HEK293 (cell line): ENCODE measurements at regions not wholly inside any gene's neighbourhood (a gene's known extent, or its start where the extent isn't known, plus 50 kb on each side); places are given as distances from the start of the nearest gene placed in this dataset.

Experiments used
- CTCF ChIA-PET: fragments of 350-600 bp; formaldehyde crosslinking; extraction: SDS; loops from one replicate; lab custom pipeline; 2021; ENCODE audit warnings: antibody characterized with exemption; lab: Yijun Ruan, JAX
- POLR2A ChIA-PET: fragments of 300-600 bp; formaldehyde crosslinking; extraction: SDS; loops from one replicate; lab custom pipeline; 2020; ENCODE audit warnings: antibody characterized with exemption, inconsistent platforms; lab: Yijun Ruan, JAX
- H3K27ac ChIP-seq: fragments of 200-500 bp; sonication (Bioruptor generic); 2 replicates; pipeline ENCODE4 v1.5.1; 2014; ENCODE audit warnings: low read depth, low read length, control low read depth, inconsistent platforms; ENCODE audit errors: extremely low read depth
- H3K36me3 ChIP-seq, 2 experiments: fragments of 200-500 bp in 1 of 2; sonication (Bioruptor generic) in 1 of 2; 1 replicate in 1 of 2; 2 replicates in 1 of 2; pipeline ENCODE4 v1.5.1; 2014 to 2017; ENCODE audit warnings: inconsistent platforms in 2 of 2, low read length in 2 of 2; ENCODE audit not compliant: control insufficient read depth in 2 of 2, insufficient read depth in 1 of 2
- H3K4me1 ChIP-seq: fragments of 200-500 bp; sonication (Bioruptor generic); 2 replicates; pipeline ENCODE4 v1.5.1; 2014; ENCODE audit warnings: mild to moderate bottlenecking, low read length, inconsistent platforms; ENCODE audit not compliant: control insufficient read depth, insufficient read depth
- H3K4me3 ChIP-seq: 2 replicates; pipeline ENCODE4 v1.5.1; 2011; ENCODE audit warnings: low read depth, mild to moderate bottlenecking, control low read depth, low read length, moderate library complexity
- H3K9me3 ChIP-seq: fragments of 200-500 bp; sonication (Bioruptor generic); 2 replicates; pipeline ENCODE4 v1.5.1; 2014; ENCODE audit warnings: low read depth, low read length, inconsistent platforms; ENCODE audit not compliant: control insufficient read depth, insufficient read depth
- FEZF1 ChIP-seq: fragments of 450-650 bp; formaldehyde crosslinking; IDR thresholded peaks from 2 replicates; pipeline ENCODE4 v1.5.1; 2016; ENCODE audit warnings: missing biosample characterization, missing genetic modification characterization
- KLF16 ChIP-seq: fragments of 450-650 bp; formaldehyde crosslinking; IDR thresholded peaks from 2 replicates; pipeline ENCODE4 v1.5.1; 2017; ENCODE audit warnings: missing biosample characterization, missing genetic modification characterization
- RBAK ChIP-seq: fragments of 450-650 bp; formaldehyde crosslinking; IDR thresholded peaks from 2 replicates; pipeline ENCODE4 v1.5.1; 2016; ENCODE audit warnings: missing biosample characterization, missing genetic modification characterization
- SCRT1 ChIP-seq: fragments of 450-650 bp; formaldehyde crosslinking; IDR thresholded peaks from 2 replicates; pipeline ENCODE4 v1.5.1; 2016; ENCODE audit warnings: missing biosample characterization, missing genetic modification characterization, borderline replicate concordance
- SP3 ChIP-seq: fragments of 450-650 bp; formaldehyde crosslinking; IDR thresholded peaks from 2 replicates; pipeline ENCODE4 v1.5.1; 2016; ENCODE audit warnings: missing biosample characterization, missing genetic modification characterization
- YY2 ChIP-seq: fragments of 450-650 bp; formaldehyde crosslinking; IDR thresholded peaks from 2 replicates; pipeline ENCODE4 v1.5.1; 2016; ENCODE audit warnings: missing biosample characterization, missing genetic modification characterization
- ZBTB7A ChIP-seq: fragments of 450-650 bp; formaldehyde crosslinking; IDR thresholded peaks from 2 replicates; pipeline ENCODE4 v1.5.1; 2016; ENCODE audit warnings: low read depth, missing biosample characterization, missing genetic modification characterization
- ZBTB8A ChIP-seq: fragments of 450-650 bp; formaldehyde crosslinking; IDR thresholded peaks from 2 replicates; pipeline ENCODE4 v1.5.1; 2016; ENCODE audit warnings: missing biosample characterization, missing genetic modification characterization
- ZFP3 ChIP-seq: fragments of 450-650 bp; formaldehyde crosslinking; IDR thresholded peaks from 2 replicates; pipeline ENCODE4 v1.5.1; 2016; ENCODE audit warnings: low read depth, missing biosample characterization, missing genetic modification characterization
- ZFP37 ChIP-seq: fragments of 450-650 bp; formaldehyde crosslinking; IDR thresholded peaks from 2 replicates; pipeline ENCODE4 v1.5.1; 2016; ENCODE audit warnings: missing biosample characterization, missing genetic modification characterization
- ZFP69B ChIP-seq: fragments of 450-650 bp; formaldehyde crosslinking; IDR thresholded peaks from 2 replicates; pipeline ENCODE4 v1.5.1; 2016; ENCODE audit warnings: missing biosample characterization, missing genetic modification characterization
- ZNF155 ChIP-seq: fragments of 450-650 bp; formaldehyde crosslinking; IDR thresholded peaks from 2 replicates; pipeline ENCODE4 v1.5.1; 2016; ENCODE audit warnings: missing biosample characterization, missing genetic modification characterization
- ZNF16 ChIP-seq: fragments of 450-650 bp; formaldehyde crosslinking; IDR thresholded peaks from 2 replicates; pipeline ENCODE4 v1.5.1; 2016; ENCODE audit warnings: low read depth, missing biosample characterization, missing genetic modification characterization
- ZNF341 ChIP-seq: fragments of 450-650 bp; formaldehyde crosslinking; IDR thresholded peaks from 2 replicates; pipeline ENCODE4; 2016; ENCODE audit warnings: low read depth, missing biosample characterization, missing genetic modification characterization
- ZNF558 ChIP-seq: fragments of 450-650 bp; formaldehyde crosslinking; IDR thresholded peaks from 2 replicates; pipeline ENCODE4 v1.5.1; 2016; ENCODE audit warnings: missing biosample characterization, missing genetic modification characterization
- ZNF571 ChIP-seq: fragments of 450-650 bp; formaldehyde crosslinking; IDR thresholded peaks from 2 replicates; pipeline ENCODE4 v1.5.0; 2017; ENCODE audit warnings: missing biosample characterization, missing genetic modification characterization
- ZNF596 ChIP-seq: fragments of 450-650 bp; IDR thresholded peaks from 2 replicates; pipeline ENCODE4 v1.5.0; 2018; ENCODE audit warnings: missing biosample characterization, mild to moderate bottlenecking, missing genetic modification characterization, moderate library complexity
- ZNF600 ChIP-seq: fragments of 450-650 bp; formaldehyde crosslinking; IDR thresholded peaks from 2 replicates; pipeline ENCODE4 v1.5.1; 2016; ENCODE audit warnings: missing biosample characterization, missing genetic modification characterization
- ZNF626 ChIP-seq: fragments of 450-650 bp; sonication (Bioruptor Pico); formaldehyde crosslinking; IDR thresholded peaks from 2 replicates; pipeline ENCODE4 v1.5.1; 2018; ENCODE audit warnings: missing biosample characterization, missing genetic modification characterization, inconsistent platforms
- ZNF791 ChIP-seq: fragments of 450-650 bp; formaldehyde crosslinking; IDR thresholded peaks from 2 replicates; pipeline ENCODE4 v1.5.1; 2016; ENCODE audit warnings: missing biosample characterization, missing genetic modification characterization
- ZSCAN30 ChIP-seq: fragments of 450-650 bp; IDR thresholded peaks from 2 replicates; pipeline ENCODE4 v1.5.1; 2018; ENCODE audit warnings: missing biosample characterization, mild to moderate bottlenecking, missing genetic modification characterization, moderate library complexity
- TF ChIP-seq, protein P1 (sequence below): IDR thresholded peaks from 2 replicates; pipeline ENCODE4 v1.6.1; 2011; ENCODE audit warnings: mild to moderate bottlenecking, low read depth, low read length, borderline replicate concordance
- TF ChIP-seq, protein P2 (sequence below): fragments of 450-650 bp; formaldehyde crosslinking; optimal IDR thresholded peaks from 2 replicates; pipeline ENCODE3; 2016; ENCODE audit warnings: missing biosample characterization, mild to moderate bottlenecking, missing genetic modification characterization

DNA sequence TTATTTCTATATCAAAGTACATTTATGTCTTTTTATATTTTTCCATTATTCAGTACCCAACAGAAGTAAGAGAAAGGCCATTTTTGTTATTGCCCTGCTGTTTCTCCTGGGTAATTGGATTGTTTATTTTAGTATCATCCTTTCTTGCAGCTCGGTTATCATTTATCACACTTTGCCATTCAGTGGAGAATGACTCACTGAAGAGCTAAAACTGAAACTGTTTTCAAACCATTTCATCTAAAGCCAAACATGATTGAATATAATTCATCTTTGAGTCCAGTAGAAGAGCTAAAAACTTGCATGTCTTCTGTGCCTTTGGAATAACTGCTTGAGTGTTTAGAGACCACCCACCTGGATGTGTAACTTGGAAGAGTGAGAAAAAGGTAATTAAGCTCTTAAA is 139.5 kb upstream of the PRDM9 start:
- Histone ChIP-seq H3K4me3 (no peak overlapping the region), H3K9me3 (peaks cover 2% of the 10 kb centered on the region; the same call in 1 of the 2 replicates), H3K4me1 (no peaks in the 10 kb centered on the region), H3K36me3 (no peaks in the 10 kb centered on the region), H3K27ac (no peak overlapping the region)
- ChIA-PET POLR2A (no interaction called here), CTCF (no interaction called here)
- no peak for TF ChIP-seq ZNF600 (tag by site-specific recombination)
- no peak for TF ChIP-seq ZNF155 (tag by site-specific recombination)
- TF ChIP-seq ZNF16 (tag by site-specific recombination) = no peak
- no peak for TF ChIP-seq ZBTB8A (tag by site-specific recombination)
- TF ChIP-seq, protein P1, sequence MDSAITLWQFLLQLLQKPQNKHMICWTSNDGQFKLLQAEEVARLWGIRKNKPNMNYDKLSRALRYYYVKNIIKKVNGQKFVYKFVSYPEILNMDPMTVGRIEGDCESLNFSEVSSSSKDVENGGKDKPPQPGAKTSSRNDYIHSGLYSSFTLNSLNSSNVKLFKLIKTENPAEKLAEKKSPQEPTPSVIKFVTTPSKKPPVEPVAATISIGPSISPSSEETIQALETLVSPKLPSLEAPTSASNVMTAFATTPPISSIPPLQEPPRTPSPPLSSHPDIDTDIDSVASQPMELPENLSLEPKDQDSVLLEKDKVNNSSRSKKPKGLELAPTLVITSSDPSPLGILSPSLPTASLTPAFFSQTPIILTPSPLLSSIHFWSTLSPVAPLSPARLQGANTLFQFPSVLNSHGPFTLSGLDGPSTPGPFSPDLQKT = no peak
- TF ChIP-seq, protein P2, sequence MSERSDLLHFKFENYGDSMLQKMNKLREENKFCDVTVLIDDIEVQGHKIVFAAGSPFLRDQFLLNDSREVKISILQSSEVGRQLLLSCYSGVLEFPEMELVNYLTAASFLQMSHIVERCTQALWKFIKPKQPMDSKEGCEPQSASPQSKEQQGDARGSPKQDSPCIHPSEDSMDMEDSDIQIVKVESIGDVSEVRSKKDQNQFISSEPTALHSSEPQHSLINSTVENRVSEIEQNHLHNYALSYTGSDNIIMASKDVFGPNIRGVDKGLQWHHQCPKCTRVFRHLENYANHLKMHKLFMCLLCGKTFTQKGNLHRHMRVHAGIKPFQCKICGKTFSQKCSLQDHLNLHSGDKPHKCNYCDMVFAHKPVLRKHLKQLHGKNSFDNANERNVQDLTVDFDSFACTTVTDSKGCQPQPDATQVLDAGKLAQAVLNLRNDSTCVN (tag by site-specific recombination) = no peak
- TF ChIP-seq KLF16 = no peak
- no peak for TF ChIP-seq ZNF571 (tag by site-specific recombination)
- TF ChIP-seq ZNF626 (tag by site-specific recombination) = no peak
- TF ChIP-seq SCRT1 (tag by site-specific recombination) = no peak

DNA sequence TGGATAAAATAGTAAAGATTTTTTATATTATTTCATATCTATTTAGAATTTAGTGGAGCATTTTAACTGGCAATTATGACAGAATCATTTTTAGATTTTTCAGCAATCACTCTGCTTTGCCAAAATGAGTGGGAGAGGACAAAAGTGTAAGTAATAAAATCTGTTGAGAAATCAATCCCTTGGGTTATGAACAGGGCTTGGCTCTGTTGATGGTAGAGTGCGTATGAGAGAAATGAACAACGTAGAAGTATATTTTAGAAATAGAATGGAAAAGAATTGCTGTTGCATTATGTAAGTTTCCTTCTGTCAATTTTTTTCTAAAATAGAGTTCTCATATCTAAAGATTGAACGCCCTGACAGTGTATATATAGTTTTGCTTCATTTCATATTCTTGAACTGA is 154.1 kb upstream of the PRDM9 start:
- CTCF ChIA-PET = interaction anchor here (0.7 kb wide), 1 partner anchor 155 kb away, joined by 3 read pairs; no protein-coding TSS in a partner anchor
- H3K4me3 ChIP-seq = no peak overlapping the region
- no peaks in the 10 kb centered on the region for H3K4me1 ChIP-seq
- H3K27ac ChIP-seq = no peak overlapping the region
- no peaks in the 10 kb centered on the region for H3K36me3 ChIP-seq
- POLR2A ChIA-PET = interaction anchor here (1.2 kb wide), 1 partner anchor 93 kb away, joined by 4 read pairs; no protein-coding TSS in a partner anchor
- H3K9me3 ChIP-seq = no peaks in the 10 kb centered on the region
- TF ChIP-seq FEZF1 (no peak), SP3 (no peak), ZSCAN30 (tag by site-specific recombination) (no peak), ZNF596 (tag by site-specific recombination) (no peak), RBAK (no peak), ZNF341 (no peak), ZFP69B (tag by site-specific recombination) (no peak), ZNF791 (tag by site-specific recombination) (no peak)

DNA sequence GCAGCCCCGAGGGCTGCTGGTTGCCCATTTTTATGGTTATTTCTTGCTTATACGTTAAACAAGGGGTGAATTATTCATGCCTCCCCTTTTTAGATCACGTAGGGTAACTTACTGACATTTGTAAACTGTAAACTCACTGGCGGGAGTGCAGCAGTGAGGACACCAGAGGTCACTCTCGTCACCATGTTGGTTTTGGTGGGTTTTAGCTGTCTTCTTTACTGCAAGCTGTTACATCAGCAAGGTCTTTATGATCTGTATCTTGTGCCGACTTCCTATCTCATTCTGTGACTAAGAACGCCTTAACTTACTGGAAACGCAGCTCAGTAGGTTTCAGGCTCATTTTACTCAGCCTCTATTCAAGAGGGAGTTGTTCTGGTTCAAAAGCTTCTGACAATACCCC is 155.0 kb upstream of the PRDM9 start:
- no peak for TF ChIP-seq ZFP37 (tag by site-specific recombination)
- TF ChIP-seq ZFP3 (tag by site-specific recombination) = no peak
- no peak for TF ChIP-seq ZNF558
- TF ChIP-seq ZBTB7A (tag by site-specific recombination) = no peak
- TF ChIP-seq YY2 (tag by site-specific recombination) = no peak
- H3K4me3 ChIP-seq = no peak overlapping the region
- no peak overlapping the region for H3K27ac ChIP-seq
- no peaks in the 10 kb centered on the region for H3K9me3 ChIP-seq
- no peaks in the 10 kb centered on the region for H3K36me3 ChIP-seq
- ChIA-PET CTCF (interaction anchor here (0.6 to 1.2 kb wide), 6 partner anchors 59 to 448 kb away, joined by 3 to 4 read pairs (median 3); no protein-coding TSS in a partner anchor), POLR2A (interaction anchor here (1.2 kb wide), 1 partner anchor 94 kb away, joined by 4 read pairs; no protein-coding TSS in a partner anchor)
- no peaks in the 10 kb centered on the region for H3K4me1 ChIP-seq
